ENCODE measurements at regions not wholly inside any gene's neighbourhood (a gene's known extent, or its start where the extent isn't known, plus 50 kb on each side); places are given as distances from the start of the nearest gene placed in this dataset.

- no peak for TF ChIP-seq CTCF (conservative IDR thresholded peaks at IDR 0.05)
- no peak for TF ChIP-seq EZH2 (IDR thresholded peaks at IDR 0.05; ENCODE audit: low read depth)
These were observed 284.8 kb upstream of the HS6ST1 start for GRCh38 chr2:128603411-128603924.
